SK-N-SH treated with all-trans-retinoic acid at 6 μM for 48 hours (cell line): ENCODE measurements at regions not wholly inside any gene's neighbourhood (a gene's known extent, or its start where the extent isn't known, plus 50 kb on each side); places are given as distances from the start of the nearest gene placed in this dataset.

ENCODE experiments used
- ATAC-seq: fragments of 200-7000 bp; cut with Tn5 transposase; 3 replicates; pipeline ENCODE4 v1.9.1; 2020; ENCODE audit warnings: mild to moderate bottlenecking, moderate library complexity
- ARNTL ChIP-seq: fragments of 450-650 bp; formaldehyde crosslinking; IDR thresholded peaks from 2 replicates; pipeline ENCODE4 v1.5.0; 2020; ENCODE audit warnings: low read depth, mild to moderate bottlenecking, moderate library complexity, borderline replicate concordance
- BACH2 ChIP-seq: fragments of 250-450 bp; sonication (Bioruptor Pico); IDR thresholded peaks from 2 replicates; pipeline ENCODE4 v1.9.0; 2021; ENCODE audit warnings: mild to moderate bottlenecking, borderline replicate concordance
- CSDC2 ChIP-seq: fragments of 250-450 bp; sonication (Bioruptor Pico); IDR thresholded peaks from 2 replicates; pipeline ENCODE4 v1.5.0; 2020; ENCODE audit warnings: mild to moderate bottlenecking, moderate library complexity
- ESRRG ChIP-seq: fragments of 250-450 bp; sonication (Bioruptor Pico); IDR thresholded peaks from 2 replicates; pipeline ENCODE4 v1.6.1; 2021; ENCODE audit warnings: mild to moderate bottlenecking
- GLIS3 ChIP-seq: fragments of 250-450 bp; sonication (Bioruptor Pico); IDR thresholded peaks from 2 replicates; pipeline ENCODE4 v1.5.0; 2020; ENCODE audit warnings: mild to moderate bottlenecking, moderate library complexity
- ISL1 ChIP-seq: fragments of 250-450 bp; sonication (Bioruptor Pico); IDR thresholded peaks from 2 replicates; pipeline ENCODE4 v2.1.2; 2022; ENCODE audit warnings: mild to moderate bottlenecking, moderate library complexity
- OSR1 ChIP-seq: fragments of 250-450 bp; sonication (Bioruptor Pico); IDR thresholded peaks from 2 replicates; pipeline ENCODE4 v1.8.0; 2022; ENCODE audit warnings: moderate library complexity, mild to moderate bottlenecking, inconsistent platforms
- PPARA ChIP-seq: fragments of 250-450 bp; sonication (Bioruptor Pico); IDR thresholded peaks from 2 replicates; pipeline ENCODE4 v1.5.0; 2020; ENCODE audit warnings: mild to moderate bottlenecking, borderline replicate concordance
- RARB ChIP-seq: fragments of 250-450 bp; sonication (Bioruptor Pico); IDR thresholded peaks from 2 replicates; pipeline ENCODE4 v1.8.0; 2021; ENCODE audit warnings: mild to moderate bottlenecking, moderate library complexity
- SNAI2 ChIP-seq: fragments of 250-450 bp; sonication (Bioruptor Pico); IDR thresholded peaks from 2 replicates; pipeline ENCODE4 v1.5.0; 2020; ENCODE audit warnings: mild to moderate bottlenecking, moderate library complexity
- TCF4 ChIP-seq: fragments of 250-450 bp; sonication (Bioruptor Pico); IDR thresholded peaks from 2 replicates; pipeline ENCODE4 v1.8.0; 2021; ENCODE audit warnings: mild to moderate bottlenecking, moderate library complexity, borderline replicate concordance
- TOX ChIP-seq: fragments of 250-450 bp; sonication (Bioruptor Pico); IDR thresholded peaks from 2 replicates; pipeline ENCODE4 v1.8.0; 2021; ENCODE audit warnings: mild to moderate bottlenecking, moderate library complexity, borderline replicate concordance
- ZC3H10 ChIP-seq: fragments of 250-450 bp; sonication (Bioruptor Pico); IDR thresholded peaks from 2 replicates; pipeline ENCODE4 v1.5.1; 2021; ENCODE audit warnings: mild to moderate bottlenecking, moderate library complexity
- ZFP3 ChIP-seq: fragments of 250-450 bp; sonication (Bioruptor Pico); IDR thresholded peaks from 2 replicates; pipeline ENCODE4 v1.5.0; 2020; ENCODE audit warnings: mild to moderate bottlenecking, moderate library complexity
- ZNF8 ChIP-seq: fragments of 450-650 bp; formaldehyde crosslinking; IDR thresholded peaks from 2 replicates; pipeline ENCODE4 v1.5.0; 2020; ENCODE audit warnings: mild to moderate bottlenecking, moderate library complexity
- TF ChIP-seq, protein P1 (sequence below): fragments of 250-450 bp; sonication (Bioruptor Pico); IDR thresholded peaks from 2 replicates; pipeline ENCODE4 v1.8.0; 2020; ENCODE audit warnings: mild to moderate bottlenecking, moderate library complexity, borderline replicate concordance
- TF ChIP-seq, protein P2 (sequence below): fragments of 250-450 bp; sonication (Bioruptor Pico); IDR thresholded peaks from 2 replicates; pipeline ENCODE4 v1.8.0; 2021; ENCODE audit warnings: low read depth, mild to moderate bottlenecking, moderate library complexity, borderline replicate concordance
- TF ChIP-seq, protein P3 (sequence below): fragments of 250-450 bp; sonication (Bioruptor Pico); IDR thresholded peaks from 2 replicates; pipeline ENCODE4 v1.5.1; 2021; ENCODE audit warnings: mild to moderate bottlenecking, moderate library complexity
- TF ChIP-seq, protein P4 (sequence below): fragments of 250-450 bp; sonication (Bioruptor Pico); IDR thresholded peaks from 2 replicates; pipeline ENCODE4 v1.5.0; 2020; ENCODE audit warnings: mild to moderate bottlenecking, moderate library complexity

DNA sequence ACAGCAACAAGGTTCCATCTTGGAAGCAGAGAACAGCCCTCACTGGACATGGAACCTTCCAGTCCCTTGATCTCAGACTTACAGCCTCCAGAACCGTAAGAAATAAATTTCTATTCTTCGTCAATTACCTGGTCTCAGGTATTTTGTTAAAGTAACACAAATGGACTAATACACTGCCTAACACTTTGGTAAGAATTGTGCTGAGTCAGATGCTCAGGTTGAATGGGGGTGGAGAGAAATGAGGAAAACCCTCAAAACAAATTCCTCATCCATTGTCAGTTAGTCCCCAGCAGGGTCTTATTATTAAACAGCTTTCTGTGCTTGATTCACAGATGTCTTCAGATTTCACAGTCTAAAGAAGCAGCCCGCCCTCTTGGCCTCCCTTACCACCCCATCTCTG, 306.2 kb upstream of the SLCO3A1 start (continued):
- TF ChIP-seq TCF4 (CRISPR knock-in tag), result no peak
- TF ChIP-seq, protein P1, sequence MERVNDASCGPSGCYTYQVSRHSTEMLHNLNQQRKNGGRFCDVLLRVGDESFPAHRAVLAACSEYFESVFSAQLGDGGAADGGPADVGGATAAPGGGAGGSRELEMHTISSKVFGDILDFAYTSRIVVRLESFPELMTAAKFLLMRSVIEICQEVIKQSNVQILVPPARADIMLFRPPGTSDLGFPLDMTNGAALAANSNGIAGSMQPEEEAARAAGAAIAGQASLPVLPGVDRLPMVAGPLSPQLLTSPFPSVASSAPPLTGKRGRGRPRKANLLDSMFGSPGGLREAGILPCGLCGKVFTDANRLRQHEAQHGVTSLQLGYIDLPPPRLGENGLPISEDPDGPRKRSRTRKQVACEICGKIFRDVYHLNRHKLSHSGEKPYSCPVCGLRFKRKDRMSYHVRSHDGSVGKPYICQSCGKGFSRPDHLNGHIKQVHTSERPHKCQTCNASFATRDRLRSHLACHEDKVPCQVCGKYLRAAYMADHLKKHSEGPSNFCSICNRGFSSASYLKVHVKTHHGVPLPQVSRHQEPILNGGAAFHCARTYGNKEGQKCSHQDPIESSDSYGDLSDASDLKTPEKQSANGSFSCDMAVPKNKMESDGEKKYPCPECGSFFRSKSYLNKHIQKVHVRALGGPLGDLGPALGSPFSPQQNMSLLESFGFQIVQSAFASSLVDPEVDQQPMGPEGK (CRISPR knock-in tag), result no peak
- no peak for TF ChIP-seq ZFP3 (CRISPR knock-in tag)
- no peak for TF ChIP-seq RARB (CRISPR knock-in tag)
- no peak for TF ChIP-seq ZC3H10 (CRISPR knock-in tag)
- TF ChIP-seq ISL1, result no peak
- no peak for TF ChIP-seq BACH2 (CRISPR knock-in tag)
- TF ChIP-seq TOX (CRISPR knock-in tag), result no peak
- no peak for TF ChIP-seq CSDC2 (CRISPR knock-in tag)
- TF ChIP-seq ZNF8 (CRISPR knock-in tag), result no peak
- TF ChIP-seq, protein P2, sequence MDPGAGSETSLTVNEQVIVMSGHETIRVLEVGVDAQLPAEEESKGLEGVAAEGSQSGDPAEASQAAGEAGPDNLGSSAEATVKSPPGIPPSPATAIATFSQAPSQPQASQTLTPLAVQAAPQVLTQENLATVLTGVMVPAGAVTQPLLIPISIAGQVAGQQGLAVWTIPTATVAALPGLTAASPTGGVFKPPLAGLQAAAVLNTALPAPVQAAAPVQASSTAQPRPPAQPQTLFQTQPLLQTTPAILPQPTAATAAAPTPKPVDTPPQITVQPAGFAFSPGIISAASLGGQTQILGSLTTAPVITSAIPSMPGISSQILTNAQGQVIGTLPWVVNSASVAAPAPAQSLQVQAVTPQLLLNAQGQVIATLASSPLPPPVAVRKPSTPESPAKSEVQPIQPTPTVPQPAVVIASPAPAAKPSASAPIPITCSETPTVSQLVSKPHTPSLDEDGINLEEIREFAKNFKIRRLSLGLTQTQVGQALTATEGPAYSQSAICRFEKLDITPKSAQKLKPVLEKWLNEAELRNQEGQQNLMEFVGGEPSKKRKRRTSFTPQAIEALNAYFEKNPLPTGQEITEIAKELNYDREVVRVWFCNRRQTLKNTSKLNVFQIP, result no peak
- TF ChIP-seq, all 23 proteins: peak for 0

DNA sequence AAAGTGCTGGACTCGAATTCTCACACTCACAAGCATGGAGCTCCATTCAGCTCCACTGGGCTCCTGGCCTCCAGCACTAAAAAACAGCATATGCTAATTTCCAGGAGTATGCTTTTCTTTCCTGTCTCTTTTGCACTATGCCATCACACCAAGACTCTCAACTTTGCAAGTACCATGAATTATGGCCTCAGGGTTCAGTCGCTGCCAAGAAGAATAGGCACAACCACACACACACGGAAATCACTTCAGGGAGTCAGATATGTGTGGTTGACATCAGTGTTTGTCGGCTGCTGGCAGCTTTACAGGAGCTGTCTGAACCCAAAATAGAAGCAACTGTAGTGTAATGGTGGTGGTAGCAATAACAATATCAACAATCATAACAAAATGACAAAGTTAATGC, 305.0 kb upstream of the SLCO3A1 start:
- TF ChIP-seq, protein P3, sequence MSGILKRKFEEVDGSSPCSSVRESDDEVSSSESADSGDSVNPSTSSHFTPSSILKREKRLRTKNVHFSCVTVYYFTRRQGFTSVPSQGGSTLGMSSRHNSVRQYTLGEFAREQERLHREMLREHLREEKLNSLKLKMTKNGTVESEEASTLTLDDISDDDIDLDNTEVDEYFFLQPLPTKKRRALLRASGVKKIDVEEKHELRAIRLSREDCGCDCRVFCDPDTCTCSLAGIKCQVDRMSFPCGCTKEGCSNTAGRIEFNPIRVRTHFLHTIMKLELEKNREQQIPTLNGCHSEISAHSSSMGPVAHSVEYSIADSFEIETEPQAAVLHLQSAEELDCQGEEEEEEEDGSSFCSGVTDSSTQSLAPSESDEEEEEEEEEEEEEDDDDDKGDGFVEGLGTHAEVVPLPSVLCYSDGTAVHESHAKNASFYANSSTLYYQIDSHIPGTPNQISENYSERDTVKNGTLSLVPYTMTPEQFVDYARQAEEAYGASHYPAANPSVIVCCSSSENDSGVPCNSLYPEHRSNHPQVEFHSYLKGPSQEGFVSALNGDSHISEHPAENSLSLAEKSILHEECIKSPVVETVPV (CRISPR knock-in tag), result no peak
- TF ChIP-seq ESRRG (CRISPR knock-in tag) (no peak), GLIS3 (no peak), RARB (CRISPR knock-in tag) (no peak), ZC3H10 (CRISPR knock-in tag) (no peak), PPARA (CRISPR knock-in tag) (no peak), ISL1 (no peak), OSR1 (CRISPR knock-in tag) (no peak), ZNF8 (CRISPR knock-in tag) (no peak), TOX (CRISPR knock-in tag) (no peak), SNAI2 (CRISPR knock-in tag) (no peak), ZFP3 (CRISPR knock-in tag) (no peak), BACH2 (CRISPR knock-in tag) (no peak), ARNTL (CRISPR knock-in tag) (no peak)
- TF ChIP-seq, protein P1 (CRISPR knock-in tag), result no peak
- TF ChIP-seq, protein P4, sequence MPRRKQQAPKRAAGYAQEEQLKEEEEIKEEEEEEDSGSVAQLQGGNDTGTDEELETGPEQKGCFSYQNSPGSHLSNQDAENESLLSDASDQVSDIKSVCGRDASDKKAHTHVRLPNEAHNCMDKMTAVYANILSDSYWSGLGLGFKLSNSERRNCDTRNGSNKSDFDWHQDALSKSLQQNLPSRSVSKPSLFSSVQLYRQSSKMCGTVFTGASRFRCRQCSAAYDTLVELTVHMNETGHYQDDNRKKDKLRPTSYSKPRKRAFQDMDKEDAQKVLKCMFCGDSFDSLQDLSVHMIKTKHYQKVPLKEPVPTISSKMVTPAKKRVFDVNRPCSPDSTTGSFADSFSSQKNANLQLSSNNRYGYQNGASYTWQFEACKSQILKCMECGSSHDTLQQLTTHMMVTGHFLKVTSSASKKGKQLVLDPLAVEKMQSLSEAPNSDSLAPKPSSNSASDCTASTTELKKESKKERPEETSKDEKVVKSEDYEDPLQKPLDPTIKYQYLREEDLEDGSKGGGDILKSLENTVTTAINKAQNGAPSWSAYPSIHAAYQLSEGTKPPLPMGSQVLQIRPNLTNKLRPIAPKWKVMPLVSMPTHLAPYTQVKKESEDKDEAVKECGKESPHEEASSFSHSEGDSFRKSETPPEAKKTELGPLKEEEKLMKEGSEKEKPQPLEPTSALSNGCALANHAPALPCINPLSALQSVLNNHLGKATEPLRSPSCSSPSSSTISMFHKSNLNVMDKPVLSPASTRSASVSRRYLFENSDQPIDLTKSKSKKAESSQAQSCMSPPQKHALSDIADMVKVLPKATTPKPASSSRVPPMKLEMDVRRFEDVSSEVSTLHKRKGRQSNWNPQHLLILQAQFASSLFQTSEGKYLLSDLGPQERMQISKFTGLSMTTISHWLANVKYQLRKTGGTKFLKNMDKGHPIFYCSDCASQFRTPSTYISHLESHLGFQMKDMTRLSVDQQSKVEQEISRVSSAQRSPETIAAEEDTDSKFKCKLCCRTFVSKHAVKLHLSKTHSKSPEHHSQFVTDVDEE (CRISPR knock-in tag), result no peak
- TF ChIP-seq, protein P2, result no peak
- ATAC-seq, result no peak
